PFSK-1 (cell line): ENCODE measurements at regions not wholly inside any gene's neighbourhood (a gene's known extent, or its start where the extent isn't known, plus 50 kb on each side); places are given as distances from the start of the nearest gene placed in this dataset.

Source experiments
- FOXP2 ChIP-seq: optimal IDR thresholded peaks from 2 replicates; pipeline ENCODE3; 2011; ENCODE audit warnings: borderline replicate concordance, control low read depth, inconsistent platforms; ENCODE audit not compliant: insufficient read depth; ENCODE audit errors: extremely low read length, extremely low read depth
- POLR2AphosphoS5 ChIP-seq: IDR thresholded peaks from 2 replicates; pipeline ENCODE4 v1.6.1; 2012; ENCODE audit warnings: low read depth, mild to moderate bottlenecking, control low read depth, low read length, moderate library complexity
- REST ChIP-seq, 2 experiments: IDR thresholded peaks; 2 replicates each; pipeline versions ENCODE4 v1.6.1 to v1.8.0; 2011 to 2012; ENCODE audit warnings: low read depth in 2 of 2, low read length in 2 of 2, control low read depth in 1 of 2, inconsistent platforms in 1 of 2, mild to moderate bottlenecking in 1 of 2, moderate library complexity in 1 of 2; ENCODE audit not compliant: insufficient read depth in 1 of 2
- SIN3A ChIP-seq: IDR thresholded peaks from 2 replicates; pipeline ENCODE4 v1.6.1; 2012; ENCODE audit warnings: mild to moderate bottlenecking, low read length, moderate library complexity, borderline replicate concordance; ENCODE audit not compliant: insufficient read depth
- TAF1 ChIP-seq: IDR thresholded peaks from 2 replicates; pipeline ENCODE4 v1.6.1; 2012; ENCODE audit warnings: low read length, control low read depth, borderline replicate concordance; ENCODE audit not compliant: insufficient read depth

DNA sequence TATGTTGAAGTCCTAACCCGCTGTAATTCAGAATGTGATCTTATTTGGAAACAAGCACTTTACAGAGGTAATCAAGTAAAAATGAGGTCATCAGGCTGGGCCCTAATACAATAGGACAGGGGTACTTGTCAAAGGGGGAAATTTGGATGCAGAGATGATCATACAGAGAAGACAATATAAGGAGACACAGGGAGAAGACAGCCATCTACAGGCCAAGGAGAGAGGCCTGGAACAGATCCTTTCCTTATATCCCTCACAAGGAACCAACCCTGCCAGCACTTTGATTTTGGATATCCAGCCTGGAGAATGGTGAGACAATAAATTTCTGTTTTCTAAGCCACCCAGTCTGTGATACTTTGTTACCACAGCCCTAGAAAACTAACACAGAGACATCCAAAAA lies 104.3 kb downstream of the METTL4 start:
- TF ChIP-seq POLR2AphosphoS5 = no peak
- no peak for TF ChIP-seq REST (IDR thresholded peaks at IDR 0.05; ENCODE audit: insufficient read depth in 1 of 2, low read depth in 2 of 2, low read length in 2 of 2)
- TF ChIP-seq TAF1 = no peak
- no peak for TF ChIP-seq SIN3A
- no peak for TF ChIP-seq FOXP2
